T-helper 17 cell (primary cell): ENCODE measurements at regions not wholly inside any gene's neighbourhood (a gene's known extent, or its start where the extent isn't known, plus 50 kb on each side); places are given as distances from the start of the nearest gene placed in this dataset.

Source experiments
- ATAC-seq: fragments of 150-1000 bp; cut with Tn5 transposase; 2 replicates; pipeline ENCODE4 v1.10.0; 2021; ENCODE audit warnings: mild to moderate bottlenecking, moderate library complexity
- DNase-seq, 3 donors: peaks; one replicate each; pipeline versions ENCODE4 v3.0.0 to v3.0.0-alpha.2; 2020 to 2021
- H3K9me3 ChIP-seq: one replicate; pipeline ENCODE4 v1.7.0; 2013; ENCODE audit warnings: low read length, mild to moderate bottlenecking; ENCODE audit not compliant: control insufficient read depth, poor library complexity, severe bottlenecking
- H3K27ac Mint-ChIP-seq: one replicate; pipeline ENCODE4 v1.8.0; 2022; ENCODE audit warnings: mild to moderate bottlenecking, moderate library complexity, mixed read lengths
- H3K27me3 Mint-ChIP-seq: one replicate; pipeline ENCODE4 v1.8.0; 2022; ENCODE audit warnings: mixed read lengths
- H3K36me3 Mint-ChIP-seq: one replicate; pipeline ENCODE4 v1.8.0; 2022; ENCODE audit warnings: low read depth, mixed read lengths
- H3K4me1 Mint-ChIP-seq: one replicate; pipeline ENCODE4 v1.8.0; 2022; ENCODE audit warnings: mild to moderate bottlenecking, mixed read lengths
- H3K4me3 Mint-ChIP-seq: one replicate; pipeline ENCODE4 v1.8.0; 2022; ENCODE audit warnings: mild to moderate bottlenecking, moderate library complexity, mixed read lengths

GRCh38 chr11:95500466-95500865, 269.5 kb upstream of the SESN3 start:
- ATAC-seq: no peak
- H3K9me3 ChIP-seq: no peaks in the 10 kb centered on the region
- no peak overlapping the region for H3K27ac Mint-ChIP-seq
- H3K4me1 Mint-ChIP-seq: no peaks in the 10 kb centered on the region
- DNase-seq: no peak
- H3K4me3 Mint-ChIP-seq: no peak overlapping the region
- peaks cover 9% of the 10 kb centered on the region for H3K27me3 Mint-ChIP-seq
- no peaks in the 10 kb centered on the region for H3K36me3 Mint-ChIP-seq

DNA sequence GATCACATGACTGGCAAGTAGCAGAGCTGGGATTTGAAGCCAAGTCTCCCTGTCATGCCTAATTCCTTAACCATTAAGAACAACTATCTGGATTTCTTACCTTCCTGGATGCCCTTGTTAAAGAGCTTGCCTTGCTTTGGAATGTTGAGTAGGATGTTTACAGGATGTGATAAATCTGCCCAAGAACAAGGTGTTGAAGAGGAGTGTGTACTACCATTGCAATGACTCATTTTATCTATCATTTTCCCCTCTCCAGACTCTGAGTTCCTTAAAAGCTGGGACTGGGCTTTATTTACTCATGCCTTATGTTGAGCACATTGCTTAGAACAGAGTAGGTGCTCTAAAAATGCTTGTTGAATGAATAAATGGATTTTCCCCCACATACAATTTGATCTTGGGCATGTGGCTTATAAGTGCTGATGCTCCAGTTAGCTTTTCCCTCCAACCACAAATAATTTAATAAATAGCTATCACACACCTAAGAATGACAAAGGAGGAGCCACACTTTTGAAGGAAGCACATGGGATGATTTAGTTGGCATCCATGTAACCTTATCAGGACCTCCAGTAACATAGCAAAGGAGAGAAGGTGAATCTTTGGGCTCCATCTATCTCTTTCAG, 268.6 kb upstream of the SESN3 start:
- H3K9me3 ChIP-seq: no peaks in the 10 kb centered on the region
- DNase-seq (no peak), ATAC-seq (no peak)
- Mint-ChIP-seq H3K27ac (no peak overlapping the region), H3K36me3 (no peaks in the 10 kb centered on the region), H3K4me1 (no peaks in the 10 kb centered on the region), H3K4me3 (no peak overlapping the region), H3K27me3 (peaks cover 6% of the 10 kb centered on the region)

DNA sequence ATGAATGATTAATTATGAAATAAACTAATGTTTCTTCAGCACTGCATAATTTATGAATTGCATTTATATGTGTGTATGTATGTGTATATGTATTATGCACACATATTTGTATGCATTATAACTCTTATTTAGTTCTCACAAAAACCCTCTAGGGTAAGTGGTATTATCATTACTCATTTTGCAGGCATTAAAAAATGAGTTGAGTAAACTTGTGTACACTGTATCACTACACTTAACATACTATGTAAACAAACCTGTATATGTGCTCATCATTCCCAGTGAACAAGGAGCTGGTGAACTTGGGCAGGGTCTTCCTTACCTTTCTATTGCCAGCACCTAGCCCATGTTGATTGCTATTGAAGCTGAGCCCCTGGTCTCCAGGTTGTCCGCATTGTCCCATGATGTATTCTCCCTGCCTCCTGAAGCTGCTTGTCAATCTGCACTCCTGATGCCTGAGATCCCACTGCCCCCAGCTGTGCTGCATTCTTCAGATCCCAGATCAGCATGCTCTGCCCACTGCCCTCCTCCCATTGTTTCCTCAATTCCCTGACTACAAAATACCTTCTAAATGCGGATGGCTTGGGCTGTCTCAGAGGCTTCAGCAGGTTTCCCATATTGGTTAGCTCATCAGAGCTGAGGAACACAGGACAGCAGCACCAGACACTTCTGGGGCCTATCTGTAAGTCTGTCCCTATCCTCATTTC, 267.9 kb upstream of the SESN3 start:
- Mint-ChIP-seq H3K4me1 (no peaks in the 10 kb centered on the region), H3K27me3 (peaks cover under 1% of the 10 kb centered on the region)

DNA sequence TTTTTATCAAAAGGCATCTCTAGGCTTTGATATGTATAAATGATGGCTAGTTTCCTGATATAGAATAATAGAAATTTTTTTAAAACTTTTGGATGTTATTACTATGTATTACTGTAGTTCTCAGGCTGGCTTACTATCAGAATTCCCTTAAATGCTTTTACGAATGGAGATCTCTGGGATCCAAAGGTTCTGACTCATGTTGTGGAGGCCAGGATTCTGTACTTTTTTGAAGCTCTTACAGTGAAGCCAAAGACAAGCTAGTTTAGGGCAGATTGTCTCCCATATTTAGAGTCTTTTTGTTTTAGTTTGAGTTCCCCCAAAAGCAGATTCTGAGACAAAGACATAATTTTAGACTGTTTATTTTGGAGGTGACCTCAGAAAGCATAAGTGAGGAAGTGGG, 265.9 kb upstream of the SESN3 start:
- ATAC-seq (no peak), DNase-seq (no peak)
- no peaks in the 10 kb centered on the region for H3K9me3 ChIP-seq
- H3K4me1 Mint-ChIP-seq: no peaks in the 10 kb centered on the region
- H3K4me3 Mint-ChIP-seq: no peak overlapping the region
- no peak overlapping the region for H3K27ac Mint-ChIP-seq
- H3K36me3 Mint-ChIP-seq: no peaks in the 10 kb centered on the region
- H3K27me3 Mint-ChIP-seq: no peaks in the 10 kb centered on the region

More for the DNA sequence above, 267.9 kb upstream of the SESN3 start:
- no peaks in the 10 kb centered on the region for H3K9me3 ChIP-seq
- Mint-ChIP-seq H3K36me3 (no peaks in the 10 kb centered on the region), H3K27ac (no peak overlapping the region), H3K4me3 (no peak overlapping the region)
- DNase-seq (no peak), ATAC-seq (no peak)

DNA sequence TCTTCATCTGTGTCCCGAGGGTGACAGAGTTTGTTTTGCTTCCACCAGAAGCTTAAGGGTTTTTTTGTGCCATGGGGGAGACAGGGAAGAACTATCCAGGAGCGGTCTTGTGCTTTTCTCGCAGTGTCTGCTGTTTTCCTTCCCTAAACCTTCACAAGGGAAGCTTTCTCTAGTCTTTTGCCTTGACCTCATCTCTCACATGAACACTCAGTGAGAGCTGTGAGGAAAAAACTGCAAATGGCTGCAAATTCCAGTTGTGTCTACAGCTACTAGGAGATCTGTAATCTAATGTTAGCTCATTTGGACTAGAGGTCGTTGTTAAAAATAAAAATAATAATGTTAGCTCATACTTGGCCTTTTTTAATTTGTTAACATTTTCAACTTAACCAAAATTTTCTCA, 264.7 kb upstream of the SESN3 start:
- H3K4me3 Mint-ChIP-seq: no peak overlapping the region
- no peaks in the 10 kb centered on the region for H3K4me1 Mint-ChIP-seq
- no peak for DNase-seq
- H3K27me3 Mint-ChIP-seq: no peaks in the 10 kb centered on the region
- no peak for ATAC-seq
- no peak overlapping the region for H3K27ac Mint-ChIP-seq
- no peaks in the 10 kb centered on the region for H3K9me3 ChIP-seq
- H3K36me3 Mint-ChIP-seq: no peaks in the 10 kb centered on the region

DNA sequence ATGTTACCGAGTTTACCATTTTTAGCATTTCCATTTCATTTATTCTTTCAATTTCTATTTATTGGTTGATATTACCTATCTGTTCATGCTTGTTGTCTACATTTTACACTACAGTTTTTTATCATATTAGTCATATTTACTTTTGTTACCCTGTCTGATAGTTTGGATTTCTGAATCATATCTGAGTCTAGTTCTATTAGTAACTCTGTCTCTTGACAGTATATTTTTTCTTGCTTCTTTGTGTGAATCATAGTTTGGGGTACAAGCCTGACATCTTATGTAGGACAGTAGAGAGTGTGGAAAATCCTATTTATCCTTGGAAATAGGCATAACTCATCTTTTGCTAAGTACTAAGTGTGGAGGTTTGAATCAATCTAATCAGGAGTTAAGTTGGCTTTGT, 263.9 kb upstream of the SESN3 start:
- Mint-ChIP-seq H3K27ac (no peak overlapping the region), H3K4me3 (no peak overlapping the region), H3K27me3 (no peaks in the 10 kb centered on the region), H3K4me1 (no peaks in the 10 kb centered on the region), H3K36me3 (no peaks in the 10 kb centered on the region)
- no peak for ATAC-seq
- DNase-seq: no peak
- H3K9me3 ChIP-seq: no peaks in the 10 kb centered on the region

DNA sequence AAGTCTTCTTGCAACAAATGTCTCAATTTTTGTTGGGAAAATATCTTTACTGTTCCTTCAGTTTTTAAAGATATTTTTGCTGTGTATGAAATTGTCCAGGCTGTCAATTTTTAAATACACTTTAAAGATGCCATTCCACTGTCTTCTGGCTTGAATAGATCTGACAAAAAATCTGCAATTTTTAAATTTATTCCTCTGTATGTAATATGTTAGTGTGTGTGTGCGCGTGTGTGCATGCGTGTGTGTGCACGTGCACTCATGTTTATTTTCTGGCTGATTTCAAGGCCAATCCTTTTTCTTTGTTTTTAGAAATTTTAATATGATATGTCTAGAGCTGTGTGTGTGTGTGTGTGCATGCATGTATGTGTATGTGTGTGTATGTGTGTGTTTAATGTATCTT, 263.2 kb upstream of the SESN3 start:
- Mint-ChIP-seq H3K4me1 (no peaks in the 10 kb centered on the region), H3K36me3 (no peaks in the 10 kb centered on the region), H3K4me3 (no peak overlapping the region), H3K27ac (no peak overlapping the region), H3K27me3 (no peaks in the 10 kb centered on the region)
- H3K9me3 ChIP-seq: no peaks in the 10 kb centered on the region
- DNase-seq (no peak), ATAC-seq (no peak)

DNA sequence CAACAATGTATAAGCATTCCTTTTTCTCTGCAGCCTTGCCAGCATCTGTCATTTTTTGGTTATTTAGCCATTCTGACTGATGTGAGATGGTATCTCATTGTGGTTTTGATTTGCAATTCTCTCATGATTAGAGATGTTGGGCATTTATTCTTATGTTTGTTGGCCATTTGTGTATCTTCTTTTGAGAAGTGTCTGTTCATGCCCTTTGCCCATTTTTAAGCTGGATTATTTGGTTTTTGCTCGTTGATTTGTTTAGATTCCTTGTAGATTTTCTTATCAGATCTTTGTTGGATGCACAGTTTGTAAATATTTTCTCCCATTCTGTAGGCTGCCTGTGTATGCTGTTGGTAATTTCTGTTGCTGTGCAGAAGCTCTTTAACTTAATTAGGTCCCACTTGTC, 259.6 kb upstream of the SESN3 start:
- DNase-seq (no peak), ATAC-seq (no peak)
- no peaks in the 10 kb centered on the region for H3K9me3 ChIP-seq
- Mint-ChIP-seq H3K27ac (no peak overlapping the region), H3K4me1 (no peaks in the 10 kb centered on the region), H3K36me3 (no peaks in the 10 kb centered on the region), H3K27me3 (no peaks in the 10 kb centered on the region), H3K4me3 (no peak overlapping the region)

DNA sequence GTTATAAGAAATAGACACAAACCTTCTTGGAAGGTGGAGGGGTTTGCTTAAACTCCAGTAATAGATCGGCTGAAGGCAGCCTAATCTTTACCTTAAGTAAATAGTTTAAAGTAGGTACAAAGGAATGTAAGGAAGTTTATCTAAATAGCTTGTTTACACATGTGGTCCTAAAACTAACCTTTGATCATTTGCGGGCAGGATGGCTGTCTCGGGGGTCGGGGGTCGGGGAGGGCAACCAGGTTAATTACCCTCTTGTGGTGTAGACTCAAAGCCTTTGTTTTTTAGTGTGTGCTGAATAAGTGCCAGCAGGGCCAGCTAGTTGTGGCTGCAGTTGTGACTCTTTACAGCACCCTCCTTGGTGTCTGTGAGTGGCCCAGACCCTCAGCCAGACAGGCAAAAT, 256.9 kb upstream of the SESN3 start:
- no peaks in the 10 kb centered on the region for H3K27me3 Mint-ChIP-seq

GRCh38 chr11:95487391-95487790, 256.4 kb upstream of the SESN3 start:
- no peak for DNase-seq
- H3K4me3 Mint-ChIP-seq: no peak overlapping the region
- no peaks in the 10 kb centered on the region for H3K27me3 Mint-ChIP-seq

More for the DNA sequence above, 256.9 kb upstream of the SESN3 start:
- no peaks in the 10 kb centered on the region for H3K9me3 ChIP-seq
- no peaks in the 10 kb centered on the region for H3K36me3 Mint-ChIP-seq
- no peak for ATAC-seq
- no peak overlapping the region for H3K27ac Mint-ChIP-seq
- no peaks in the 10 kb centered on the region for H3K4me1 Mint-ChIP-seq
- H3K4me3 Mint-ChIP-seq: no peak overlapping the region
- DNase-seq: no peak

DNA sequence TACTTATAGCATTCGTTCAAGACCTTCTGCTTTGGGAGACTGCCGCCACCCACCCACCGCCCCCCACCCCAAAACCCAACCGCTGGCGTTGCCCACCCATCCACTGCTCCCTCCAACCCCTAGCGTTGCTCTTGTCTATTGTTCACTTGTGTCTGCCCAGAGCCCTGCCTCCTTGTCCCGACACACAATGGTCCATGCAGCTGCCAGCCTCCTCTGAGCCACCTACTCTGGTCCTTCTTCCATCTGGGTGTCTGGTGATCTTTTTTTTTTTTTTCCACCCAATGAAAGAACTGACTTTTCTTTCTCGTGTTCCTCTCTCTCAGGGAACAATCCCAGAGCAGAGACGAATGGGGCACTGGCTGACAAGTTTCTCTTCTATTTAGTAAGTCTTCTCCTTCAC, 256.0 kb upstream of the SESN3 start:
- no peak overlapping the region for H3K27ac Mint-ChIP-seq
- no peaks in the 10 kb centered on the region for H3K9me3 ChIP-seq
- H3K4me1 Mint-ChIP-seq: no peaks in the 10 kb centered on the region
- H3K36me3 Mint-ChIP-seq: no peaks in the 10 kb centered on the region
- no peak for ATAC-seq
- no peak overlapping the region for H3K4me3 Mint-ChIP-seq
- DNase-seq: no peak
- H3K27me3 Mint-ChIP-seq: no peaks in the 10 kb centered on the region

More at GRCh38 chr11:95487391-95487790, 256.4 kb upstream of the SESN3 start:
- no peaks in the 10 kb centered on the region for H3K4me1 Mint-ChIP-seq
- no peaks in the 10 kb centered on the region for H3K36me3 Mint-ChIP-seq
- H3K27ac Mint-ChIP-seq: no peak overlapping the region
- H3K9me3 ChIP-seq: no peaks in the 10 kb centered on the region
- no peak for ATAC-seq

- Mint-ChIP-seq H3K27ac (no peak overlapping the region), H3K4me3 (no peak overlapping the region), H3K36me3 (no peaks in the 10 kb centered on the region), H3K27me3 (no peaks in the 10 kb centered on the region), H3K4me1 (no peaks in the 10 kb centered on the region)
- DNase-seq (no peak), ATAC-seq (no peak)
- H3K9me3 ChIP-seq: no peaks in the 10 kb centered on the region
Measured at GRCh38 chr11:95486466-95486865, 255.5 kb upstream of the SESN3 start.

- Mint-ChIP-seq H3K36me3 (no peaks in the 10 kb centered on the region), H3K4me3 (no peak overlapping the region), H3K4me1 (no peaks in the 10 kb centered on the region), H3K27me3 (no peaks in the 10 kb centered on the region), H3K27ac (no peak overlapping the region)
- DNase-seq: no peak
- ATAC-seq: no peak
- H3K9me3 ChIP-seq: no peaks in the 10 kb centered on the region
Measured at GRCh38 chr11:95485115-95485900, 254.3 kb upstream of the SESN3 start.
